Umbilical cord (tissue), 1 donor: ENCODE measurements at regions not wholly inside any gene's neighbourhood (a gene's known extent, or its start where the extent isn't known, plus 50 kb on each side); places are given as distances from the start of the nearest gene placed in this dataset.
"Not testable (repeated sequence)": the region's sequence is repeated elsewhere in the genome, so short reads cannot be mapped to it uniquely, and the experiment has no call there.

Experiments
- DNase-seq: peaks from one replicate; pipeline ENCODE4 v3.0.0-alpha.2; 2015; ENCODE audit warnings: low spot score

DNA sequence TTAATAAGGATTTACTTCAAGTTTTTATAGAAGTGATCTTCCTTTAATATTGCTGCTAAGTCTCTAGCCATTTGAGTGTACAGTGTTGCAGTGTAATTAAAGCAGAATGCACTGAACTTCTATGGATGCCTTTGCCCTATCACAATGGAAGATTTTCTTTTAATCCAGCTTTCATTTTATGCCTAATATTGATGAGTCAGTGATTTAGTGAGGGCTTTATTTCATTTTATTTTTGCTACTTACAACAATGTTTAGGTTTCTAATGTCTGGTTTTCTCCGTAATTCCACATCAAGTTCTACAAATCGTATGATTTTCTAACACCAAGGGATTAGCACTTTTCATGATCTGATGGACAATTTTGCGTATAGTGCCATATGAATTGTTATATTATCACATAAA, 504.1 kb downstream of the PCDH11X start:
- no peak for DNase-seq

DNA sequence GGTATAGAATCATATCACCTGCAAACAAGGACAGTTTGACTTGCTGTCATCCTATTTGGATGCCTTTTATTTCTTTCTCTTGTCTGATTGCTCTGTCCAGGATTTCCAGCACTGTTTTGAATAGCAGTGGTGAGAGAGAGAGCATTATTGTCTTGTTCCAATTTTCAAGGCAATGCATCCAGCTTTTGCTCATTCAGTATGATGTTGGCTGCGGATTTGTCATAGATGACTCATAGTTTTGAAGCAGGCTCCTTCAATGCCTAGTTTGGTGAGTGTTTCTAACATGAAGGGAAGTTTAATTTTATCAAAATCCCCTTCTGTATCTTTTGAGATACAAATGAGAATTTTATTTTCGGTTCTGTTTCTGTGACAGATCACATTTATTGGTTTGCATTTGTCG, 518.9 kb downstream of the PCDH11X start:
- DNase-seq: not testable (repeated sequence)

DNA sequence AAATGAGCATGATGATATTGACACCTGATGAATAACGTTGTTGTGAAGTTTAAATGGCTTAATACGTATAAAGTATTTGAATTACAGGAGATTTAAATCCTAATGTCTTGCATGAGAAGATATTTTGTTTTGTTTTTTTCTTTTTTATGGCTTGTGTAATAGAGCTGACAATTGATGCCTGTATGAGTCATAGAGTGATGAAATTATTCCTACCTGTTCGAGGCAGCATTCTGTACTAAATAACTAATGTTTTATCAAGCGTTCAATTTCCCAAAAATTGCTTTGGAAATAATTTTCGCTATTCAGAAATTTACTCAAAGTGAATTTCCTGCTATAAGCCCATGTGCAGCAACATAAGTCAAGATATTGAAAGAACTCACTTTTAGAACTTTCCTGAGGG, 554.0 kb downstream of the PCDH11X start:
- not testable (repeated sequence) for DNase-seq

DNA sequence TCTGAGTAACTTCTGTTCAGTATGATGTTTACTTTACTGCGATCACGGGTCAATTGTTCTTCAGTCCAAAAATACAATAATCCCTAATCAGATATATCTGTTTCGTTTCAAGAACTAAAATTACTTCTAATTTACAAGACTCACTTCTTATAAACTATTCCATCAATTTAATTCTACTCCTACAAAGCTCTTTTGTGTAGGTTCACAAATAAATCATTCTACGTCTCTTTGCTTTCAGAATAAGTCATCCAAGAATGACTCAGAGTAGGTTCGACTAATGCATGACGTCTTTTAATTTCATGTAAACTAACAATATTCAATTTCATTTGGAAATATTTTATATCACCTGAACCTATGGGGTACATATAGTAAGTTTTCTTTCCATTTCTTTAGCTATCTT, 571.9 kb downstream of the PCDH11X start:
- not testable (repeated sequence) for DNase-seq

DNA sequence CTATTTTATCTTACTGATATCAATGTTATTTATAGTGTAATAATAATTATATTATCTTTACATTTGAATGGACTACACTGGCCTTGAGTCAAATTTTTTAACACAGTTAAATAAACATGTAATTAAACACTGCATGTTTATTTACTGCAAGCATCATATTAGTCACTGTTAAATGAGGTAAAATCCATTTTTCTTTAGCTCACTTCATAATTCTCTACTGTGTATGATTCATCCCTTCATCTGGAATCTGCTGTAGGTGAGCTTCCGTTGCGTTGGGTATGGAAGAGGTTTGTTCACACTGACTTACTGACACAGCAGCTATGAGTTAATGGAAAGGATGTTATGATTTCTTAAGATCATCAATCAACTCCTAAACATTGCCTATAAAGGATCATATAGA, 572.3 kb downstream of the PCDH11X start:
- DNase-seq: no peak
